Heart left ventricle (tissue), 16 donors: ENCODE measurements at regions not wholly inside any gene's neighbourhood (a gene's known extent, or its start where the extent isn't known, plus 50 kb on each side); places are given as distances from the start of the nearest gene placed in this dataset.
A peak's percentile ranks its signal among the peaks of the same experiment; 100 is the strongest.
"Not testable (repeated sequence)": the region's sequence is repeated elsewhere in the genome, so short reads cannot be mapped to it uniquely, and the experiment has no call there.

Experiments
- ATAC-seq, 4 donors: fragments of 200-7000 bp; cut with Tn5 transposase; one replicate each; pipeline ENCODE4 v1.9.1; 2020 to 2022; ENCODE audit warnings: moderate library complexity in 4 of 4, mild to moderate bottlenecking in 3 of 4, moderate number of reproducible peaks in 1 of 4
- DNase-seq, 5 donors: peaks; one replicate each; pipeline ENCODE4 v3.0.0-alpha.2; 2020
- H3K27ac ChIP-seq, 12 donors: fragments of 200-600 bp; sonication (generic) in 4 of 12; one replicate each; pipeline versions ENCODE4 v1.5.0 to v1.8.0; 2016 to 2022; ENCODE audit warnings: mild to moderate bottlenecking in 2 of 12
- H3K27me3 ChIP-seq, 9 donors: fragments of 200-600 bp; sonication (generic) in 2 of 9; one replicate each; pipeline versions ENCODE4 v1.5.1 to v1.8.0; 2016 to 2022; ENCODE audit warnings: mild to moderate bottlenecking in 3 of 9
- H3K36me3 ChIP-seq, 9 donors: fragments of 200-600 bp; sonication (generic) in 2 of 9; one replicate each; pipeline versions ENCODE4 v1.5.0 to v1.8.0; 2018 to 2022; ENCODE audit warnings: mild to moderate bottlenecking in 2 of 9
- H3K4me1 ChIP-seq, 12 donors: fragments of 200-600 bp; sonication (generic) in 4 of 12; one replicate each; pipeline versions ENCODE4 v1.5.0 to v1.8.0; 2016 to 2022; ENCODE audit warnings: mild to moderate bottlenecking in 3 of 12
- H3K4me3 ChIP-seq, 12 donors: fragments of 200-600 bp; sonication (generic) in 4 of 12; one replicate each; pipeline versions ENCODE4 v1.5.0 to v1.8.0; 2017 to 2022; ENCODE audit warnings: mild to moderate bottlenecking in 9 of 12, moderate library complexity in 4 of 12
- H3K9me3 ChIP-seq, 12 donors: fragments of 200-600 bp; sonication (generic) in 4 of 12; one replicate each; pipeline versions ENCODE4 v1.5.0 to v1.8.0; 2016 to 2022; ENCODE audit warnings: mild to moderate bottlenecking in 1 of 12
- CTCF ChIP-seq, 12 donors: fragments of 200-600 bp; sonication (generic) in 4 of 12; IDR thresholded peaks; one replicate each; pipeline versions ENCODE4 v1.5.0 to v1.8.0; 2018 to 2022; ENCODE audit warnings: antibody characterized with exemption in 12 of 12, mild to moderate bottlenecking in 5 of 12
- POLR2A ChIP-seq, 2 donors: fragments of 450-650 bp; IDR thresholded peaks; one replicate each; pipeline ENCODE4 v1.6.1; 2017; ENCODE audit warnings: antibody characterized with exemption in 2 of 2, mild to moderate bottlenecking in 2 of 2, moderate library complexity in 2 of 2
- WGBS, 4 donors: extraction: QIAGEN DNeasy Blood & Tissue Kit in 2 of 4; methylation state at CpG; one replicate each; pipeline versions ENCODE4 v1.1.5 to v1.1.7; 2013 to 2018; 5-methylcytosine and 5-hydroxymethylcytosine counted together
- intact Hi-C, 10 donors: fragments of 100-400 bp; cut with DNase I; formaldehyde crosslinking; loops; one replicate each; pipeline versions ENCODE4 v1.11.1 to v1.14.2; 2022
- donor health status: ischemic (EF 13 %, LVEDD 7.1; RV severe dilation, severe dysfunction).
- donor health status: healthy with polysubstance abuse.
- donor health status: DM: no; HTN: yes; CAD: no.
- donor health status: DM: no; HTN: no; CAD: no.
- donor health status: ischemic (EF 25% LVEDD 6.9; RV normal size, moderate dysfunction).
- donor health status: ischemic (EF 25% LVEDD 5.7; RV mildly dilated, moderate dysfunction).
- donor health status: healthy.
- donor health status: DM: yes; HTN: yes; CAD: no.
- donor health status: ischemic (EF 35%, LVEDD 5.7; RV mildly dilated, moderate dysfunction).
- donor health status: nonischemic (EF 11% LVEDD 7.7; RV severe dilation, severe dysfunction).
- donor health status: DM: yes; HTN: yes; CAD: no.
- donor health status: PGD.
- donor health status: ischemic (EF 29% LVEDD 5.4; RV normal size, mild dysfunction).
- donor health status: nonischemic (EF 23%, LVEDD 6.1; RV moderate dilation, normal function).

- H3K36me3 ChIP-seq, result no peaks in the 10 kb centered on the region
- no peaks in the 10 kb centered on the region for H3K9me3 ChIP-seq
- no peak overlapping the region for H3K4me3 ChIP-seq
- DNase-seq, result no peak
- intact Hi-C loops, result loop anchor here in 1 of 10 donors (10.0 kb wide), 1 partner anchor 111 kb away; no protein-coding TSS in a partner anchor
- H3K4me1 ChIP-seq, result peaks cover 0 to 10% (median 0%) of the 10 kb centered on the region in 12 donors
- no peaks in the 10 kb centered on the region for H3K27me3 ChIP-seq
- H3K27ac ChIP-seq, result no peak overlapping the region
- ATAC-seq, result no peak
- TF ChIP-seq CTCF (IDR thresholded peaks at IDR 0.05) (no peak), POLR2A (IDR thresholded peaks at IDR 0.05) (no peak)
- whole genome bisulfite sequencing, 4 donors, result 94 to 98% (median 96%) methylated on average over 5 of the region's 5 CpGs
Observed at GRCh38 chr6:132023490-132023889, 72.3 kb upstream of the CCN2 start.

- DNase-seq (no peak), ATAC-seq (no peak)
- no peak overlapping the region for H3K27ac ChIP-seq
- no peak overlapping the region for H3K4me3 ChIP-seq
- intact Hi-C loops, result loop anchor here in 1 of 10 donors (10.0 kb wide), 1 partner anchor 113 kb away; no protein-coding TSS in a partner anchor
- H3K9me3 ChIP-seq, result no peaks in the 10 kb centered on the region
- H3K36me3 ChIP-seq, result no peaks in the 10 kb centered on the region
- no peak for TF ChIP-seq POLR2A (IDR thresholded peaks at IDR 0.05)
- no peaks in the 10 kb centered on the region for H3K27me3 ChIP-seq
- H3K4me1 ChIP-seq, result peaks cover 0 to 10% (median 0%) of the 10 kb centered on the region in 12 donors
- 89 to 93% (median 91%) methylated on average over 4 of the region's 4 CpGs for WGBS, 4 donors
Observed at GRCh38 chr6:132021552-132022375, 70.6 kb upstream of the CCN2 start.

GRCh38 chr6:132020918-132021317 lies 69.7 kb upstream of the CCN2 start:
- not testable (repeated sequence) for H3K9me3 ChIP-seq, ATAC-seq, H3K4me1 ChIP-seq, H3K27me3 ChIP-seq, H3K36me3 ChIP-seq, DNase-seq, H3K4me3 ChIP-seq
- H3K27ac ChIP-seq, result peak overlapping the region in 9 of 12 donors; percentile 20 to 76 (median 57)
- 93 to 99% (median 98%) methylated on average over 4 of the region's 4 CpGs for WGBS, 4 donors
- intact Hi-C loops, result loop anchor here in 1 of 10 donors (10.0 kb wide), 1 partner anchor 114 kb away; no protein-coding TSS in a partner anchor

- no peak for TF ChIP-seq CTCF (IDR thresholded peaks at IDR 0.05)
- 55 to 70% (median 68%) methylated on average over 6 of the region's 6 CpGs for WGBS, 4 donors
- Histone ChIP-seq H3K27ac (peak overlapping the region in 11 of 12 donors; percentile 11 to 76 (median 57)), H3K9me3 (no peaks in the 10 kb centered on the region), H3K4me1 (peaks cover 0 to 10% (median 0%) of the 10 kb centered on the region in 12 donors), H3K4me3 (no peak overlapping the region), H3K36me3 (no peaks in the 10 kb centered on the region), H3K27me3 (no peaks in the 10 kb centered on the region)
- DNase-seq, result peak in 2 of 5 donors; percentile 21 to 66
- intact Hi-C loops, result loop anchor here in 1 of 10 donors (10.0 kb wide), 1 partner anchor 115 kb away; no protein-coding TSS in a partner anchor
- ATAC-seq, result peak; percentile 71 to 94 (median 87)
Observed at GRCh38 chr6:132020138-132020581, 69.0 kb upstream of the CCN2 start.

- no peaks in the 10 kb centered on the region for H3K36me3 ChIP-seq
- peak overlapping the region in 8 of 12 donors; percentile 51 to 76 (median 59) for H3K27ac ChIP-seq
- H3K4me3 ChIP-seq, result no peak overlapping the region
- no peak for DNase-seq
- no peaks in the 10 kb centered on the region for H3K27me3 ChIP-seq
- TF ChIP-seq CTCF (IDR thresholded peaks at IDR 0.05) (no peak), POLR2A (IDR thresholded peaks at IDR 0.05) (no peak)
- H3K4me1 ChIP-seq, result peaks cover 0 to 10% (median 0%) of the 10 kb centered on the region in 12 donors
- intact Hi-C loops, result no loop called here
- no peak for ATAC-seq
- 81 to 88% (median 84%) methylated on average over 1 of the region's 1 CpG for WGBS, 4 donors
- H3K9me3 ChIP-seq, result no peaks in the 10 kb centered on the region
Observed at GRCh38 chr6:132019586-132019985, 68.4 kb upstream of the CCN2 start.
